ENCODE measurements at regions not wholly inside any gene's neighbourhood (a gene's known extent, or its start where the extent isn't known, plus 50 kb on each side); places are given as distances from the start of the nearest gene placed in this dataset.

DNA sequence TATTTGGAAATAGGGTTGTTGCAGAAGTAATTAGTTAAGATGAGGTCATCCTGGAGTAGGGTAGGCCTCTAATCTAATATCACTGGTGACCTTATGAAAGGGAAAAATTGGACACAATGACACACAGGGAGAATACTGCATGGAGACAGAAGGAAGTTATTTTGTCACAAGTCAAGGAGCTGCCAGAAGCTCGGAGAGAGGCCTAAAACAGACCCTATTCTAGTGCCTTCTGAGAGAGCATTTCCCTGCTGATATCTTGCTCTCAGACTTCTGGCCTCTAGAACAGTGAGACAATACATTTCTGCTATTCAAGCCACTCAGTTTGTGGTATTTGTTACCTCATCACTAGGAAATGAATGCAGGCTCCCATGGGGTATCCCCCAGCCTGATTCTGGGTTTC lies 332.9 kb downstream of the CSNK1G3 start:
- TF ChIP-seq, protein P1, sequence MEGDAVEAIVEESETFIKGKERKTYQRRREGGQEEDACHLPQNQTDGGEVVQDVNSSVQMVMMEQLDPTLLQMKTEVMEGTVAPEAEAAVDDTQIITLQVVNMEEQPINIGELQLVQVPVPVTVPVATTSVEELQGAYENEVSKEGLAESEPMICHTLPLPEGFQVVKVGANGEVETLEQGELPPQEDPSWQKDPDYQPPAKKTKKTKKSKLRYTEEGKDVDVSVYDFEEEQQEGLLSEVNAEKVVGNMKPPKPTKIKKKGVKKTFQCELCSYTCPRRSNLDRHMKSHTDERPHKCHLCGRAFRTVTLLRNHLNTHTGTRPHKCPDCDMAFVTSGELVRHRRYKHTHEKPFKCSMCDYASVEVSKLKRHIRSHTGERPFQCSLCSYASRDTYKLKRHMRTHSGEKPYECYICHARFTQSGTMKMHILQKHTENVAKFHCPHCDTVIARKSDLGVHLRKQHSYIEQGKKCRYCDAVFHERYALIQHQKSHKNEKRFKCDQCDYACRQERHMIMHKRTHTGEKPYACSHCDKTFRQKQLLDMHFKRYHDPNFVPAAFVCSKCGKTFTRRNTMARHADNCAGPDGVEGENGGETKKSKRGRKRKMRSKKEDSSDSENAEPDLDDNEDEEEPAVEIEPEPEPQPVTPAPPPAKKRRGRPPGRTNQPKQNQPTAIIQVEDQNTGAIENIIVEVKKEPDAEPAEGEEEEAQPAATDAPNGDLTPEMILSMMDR (IDR thresholded peaks at IDR 0.05): no peak
- no peak for TF ChIP-seq ZFX (IDR thresholded peaks at IDR 0.05; ENCODE audit: borderline replicate concordance)

Data from 22Rv1 (cell line).